ENCODE measurements at regions not wholly inside any gene's neighbourhood (a gene's known extent, or its start where the extent isn't known, plus 50 kb on each side); places are given as distances from the start of the nearest gene placed in this dataset.
"Not testable (repeated sequence)": the region's sequence is repeated elsewhere in the genome, so short reads cannot be mapped to it uniquely, and the experiment has no call there.

DNA sequence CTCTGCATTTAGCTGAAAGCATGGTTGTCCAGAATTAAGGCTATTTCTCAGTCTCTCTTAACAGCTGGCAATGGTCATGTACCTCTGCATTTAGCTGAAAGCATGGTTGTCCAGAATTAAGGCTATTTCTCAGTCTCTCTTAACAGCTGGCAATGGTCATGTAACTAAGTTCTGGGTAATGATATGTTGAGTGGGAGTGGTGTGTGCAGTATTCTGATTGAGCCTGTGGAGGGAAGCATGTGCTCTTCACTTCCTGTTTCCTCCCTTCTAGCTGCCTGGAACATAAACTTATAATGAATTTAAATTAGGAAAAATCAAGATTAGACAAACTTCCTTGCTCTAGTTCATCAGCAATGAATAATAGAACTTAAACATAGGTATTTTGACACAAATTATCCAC lies 168.5 kb downstream of the MBL2 start:
- not testable (repeated sequence) for TF ChIP-seq EZH2 (IDR thresholded peaks at IDR 0.05); POLR2AphosphoS5 (IDR thresholded peaks at IDR 0.05; ENCODE audit: borderline replicate concordance, low read depth, low read length); FOXP2 (optimal IDR thresholded peaks at IDR 0.05; ENCODE audit: control extremely low read depth, extremely low read length, insufficient read depth)
